Gastrocnemius medialis (tissue), 4 donors: ENCODE measurements at regions not wholly inside any gene's neighbourhood (a gene's known extent, or its start where the extent isn't known, plus 50 kb on each side); places are given as distances from the start of the nearest gene placed in this dataset.

Source experiments
- ATAC-seq, 2 donors: fragments of 150-250 bp; one replicate each; pipeline ENCODE4 v1.9.1; 2016
- DNase-seq, 2 donors: peaks; one replicate each; pipeline ENCODE4 v3.0.0-alpha.2; 2019
- H3K27ac ChIP-seq, 4 donors: fragments of 200-600 bp; sonication (generic); 1 replicate in 1 of 4; 2 replicates in 3 of 4; pipeline ENCODE4 v1.5.1; 2016 to 2018; ENCODE audit warnings: mild to moderate bottlenecking in 2 of 4, moderate library complexity in 1 of 4
- H3K27me3 ChIP-seq, 3 donors: fragments of 200-600 bp; sonication (generic) in 2 of 3; 1 replicate in 1 of 3; 2 replicates in 2 of 3; pipeline versions ENCODE4 v1.5.1 to v1.6.0; 2016 to 2019; ENCODE audit warnings: mild to moderate bottlenecking in 1 of 3, moderate library complexity in 1 of 3
- H3K36me3 ChIP-seq, 2 donors: fragments of 200-600 bp; sonication (generic) in 1 of 2; one replicate each; pipeline ENCODE4 v1.5.1; 2017 to 2018
- H3K4me1 ChIP-seq, 2 donors: fragments of 200-600 bp; sonication (generic) in 1 of 2; one replicate each; pipeline ENCODE4 v1.5.1; 2016 to 2017; ENCODE audit warnings: mild to moderate bottlenecking in 2 of 2
- H3K4me3 ChIP-seq, 4 donors: fragments of 200-600 bp; sonication (generic) in 3 of 4; 1 replicate in 1 of 4; 2 replicates in 3 of 4; pipeline ENCODE4 v1.5.1; 2016 to 2019; ENCODE audit warnings: mild to moderate bottlenecking in 2 of 4
- H3K9me3 ChIP-seq, 3 donors: fragments of 200-600 bp; sonication (generic) in 2 of 3; 1 replicate in 1 of 3; 2 replicates in 2 of 3; pipeline ENCODE4 v1.5.1; 2016 to 2019
- POLR2A ChIP-seq, 2 donors: fragments of 450-650 bp; IDR thresholded peaks; one replicate each; pipeline ENCODE4 v1.6.1; 2017; ENCODE audit warnings: antibody characterized with exemption in 2 of 2, mild to moderate bottlenecking in 2 of 2, moderate library complexity in 2 of 2
- in situ Hi-C, 4 donors: fragments of 200-750 bp; cut with MboI; loops; one replicate each; pipeline versions ENCODE4 v1.15.0 to v1.8.0; 2017; ENCODE audit warnings: low sequenced_read_pairs in 4 of 4
- intact Hi-C: fragments of 100-400 bp; cut with DNase I; formaldehyde crosslinking; loops from one replicate; pipeline ENCODE4 v1.15.1; 2023; ENCODE audit warnings: low total_unique reads
- TF ChIP-seq, protein P1 (sequence below), 5 experiments: fragments of 450-650 bp in 3 of 5; fragments of 200-600 bp in 2 of 5; sonication (generic) in 2 of 5; IDR thresholded peaks in 4 of 5; conservative IDR thresholded peaks in 1 of 5; 1 replicate in 4 of 5; 2 replicates in 1 of 5; pipeline ENCODE4 v1.5.1; 2016 to 2019; ENCODE audit warnings: antibody characterized with exemption in 5 of 5, mild to moderate bottlenecking in 3 of 5, moderate library complexity in 3 of 5

DNA sequence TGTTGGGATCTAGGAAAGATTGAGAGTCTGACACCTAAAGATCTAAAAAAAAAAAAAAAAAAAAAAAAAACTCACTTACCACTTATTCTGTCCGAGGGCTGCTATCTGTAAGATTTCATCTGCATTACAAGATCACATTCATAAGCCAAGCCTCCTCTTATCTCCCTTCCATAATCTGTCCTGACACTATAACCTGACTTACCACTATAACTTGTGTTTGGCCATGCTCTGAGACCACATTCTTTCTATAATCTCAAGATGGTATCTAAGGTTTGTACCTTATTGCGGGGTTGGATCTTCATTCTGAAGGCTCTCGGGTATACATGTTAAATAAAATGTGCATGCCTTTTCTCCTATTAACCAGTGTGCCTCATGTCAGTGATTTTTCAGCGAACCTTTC lies 144.4 kb downstream of the MAGEB17 start:
- Histone ChIP-seq H3K9me3 (no peaks in the 10 kb centered on the region), H3K4me1 (no peaks in the 10 kb centered on the region), H3K27ac (no peak overlapping the region), H3K36me3 (no peaks in the 10 kb centered on the region), H3K4me3 (no peak overlapping the region), H3K27me3 (no peaks in the 10 kb centered on the region)
- ATAC-seq (no peak), DNase-seq (no peak)
- no peak for TF ChIP-seq POLR2A (IDR thresholded peaks at IDR 0.05)
- TF ChIP-seq, protein P1, sequence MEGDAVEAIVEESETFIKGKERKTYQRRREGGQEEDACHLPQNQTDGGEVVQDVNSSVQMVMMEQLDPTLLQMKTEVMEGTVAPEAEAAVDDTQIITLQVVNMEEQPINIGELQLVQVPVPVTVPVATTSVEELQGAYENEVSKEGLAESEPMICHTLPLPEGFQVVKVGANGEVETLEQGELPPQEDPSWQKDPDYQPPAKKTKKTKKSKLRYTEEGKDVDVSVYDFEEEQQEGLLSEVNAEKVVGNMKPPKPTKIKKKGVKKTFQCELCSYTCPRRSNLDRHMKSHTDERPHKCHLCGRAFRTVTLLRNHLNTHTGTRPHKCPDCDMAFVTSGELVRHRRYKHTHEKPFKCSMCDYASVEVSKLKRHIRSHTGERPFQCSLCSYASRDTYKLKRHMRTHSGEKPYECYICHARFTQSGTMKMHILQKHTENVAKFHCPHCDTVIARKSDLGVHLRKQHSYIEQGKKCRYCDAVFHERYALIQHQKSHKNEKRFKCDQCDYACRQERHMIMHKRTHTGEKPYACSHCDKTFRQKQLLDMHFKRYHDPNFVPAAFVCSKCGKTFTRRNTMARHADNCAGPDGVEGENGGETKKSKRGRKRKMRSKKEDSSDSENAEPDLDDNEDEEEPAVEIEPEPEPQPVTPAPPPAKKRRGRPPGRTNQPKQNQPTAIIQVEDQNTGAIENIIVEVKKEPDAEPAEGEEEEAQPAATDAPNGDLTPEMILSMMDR (IDR thresholded peaks at IDR 0.05 in 4 of 5, conservative IDR thresholded peaks at IDR 0.05 in 1 of 5), result no peak
- intact Hi-C loops (no loop called here), in situ Hi-C loops (no loop called here)

DNA sequence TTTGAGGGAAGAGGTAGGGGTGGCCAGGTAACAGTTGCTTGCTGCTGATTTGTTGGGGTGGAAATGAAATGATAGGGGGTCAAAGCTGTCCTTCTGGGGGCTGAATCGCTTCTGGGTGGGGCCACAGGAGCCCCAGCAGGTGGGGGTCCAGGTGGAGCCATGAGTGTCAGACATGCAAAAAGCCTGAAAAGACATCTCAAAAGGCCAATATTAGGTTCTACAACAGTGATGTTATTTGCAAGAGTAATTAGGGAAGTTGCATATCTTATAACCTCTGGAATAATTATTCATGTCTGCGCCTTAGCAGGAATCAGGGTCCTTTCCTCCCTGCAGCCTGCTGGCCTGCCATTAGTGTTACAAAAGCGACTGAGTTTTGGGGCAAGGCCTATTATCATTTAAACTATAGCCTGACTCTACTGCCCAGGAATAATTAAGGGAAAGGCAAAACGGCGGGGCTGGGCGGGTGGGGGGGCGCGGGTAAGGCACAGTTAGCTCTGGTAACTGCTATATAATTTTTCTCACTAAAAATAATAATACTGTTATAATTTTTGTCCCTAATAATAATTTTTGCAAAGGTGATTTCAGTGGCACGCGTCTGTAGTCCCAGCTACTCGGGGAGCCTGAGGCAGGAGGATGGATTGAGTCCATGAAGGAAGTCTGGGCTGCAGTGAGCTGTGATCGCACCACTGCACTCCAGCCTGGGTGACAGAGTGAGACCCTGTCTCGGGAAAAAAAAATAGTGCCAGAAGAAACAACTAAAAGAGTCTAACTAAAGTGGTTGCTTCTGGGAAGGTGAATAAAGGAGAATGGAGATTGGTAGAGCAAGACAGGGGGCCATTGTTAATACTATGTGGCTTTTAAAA lies 145.7 kb downstream of the MAGEB17 start:
- DNase-seq, result no peak
- H3K36me3 ChIP-seq, result no peaks in the 10 kb centered on the region

DNA sequence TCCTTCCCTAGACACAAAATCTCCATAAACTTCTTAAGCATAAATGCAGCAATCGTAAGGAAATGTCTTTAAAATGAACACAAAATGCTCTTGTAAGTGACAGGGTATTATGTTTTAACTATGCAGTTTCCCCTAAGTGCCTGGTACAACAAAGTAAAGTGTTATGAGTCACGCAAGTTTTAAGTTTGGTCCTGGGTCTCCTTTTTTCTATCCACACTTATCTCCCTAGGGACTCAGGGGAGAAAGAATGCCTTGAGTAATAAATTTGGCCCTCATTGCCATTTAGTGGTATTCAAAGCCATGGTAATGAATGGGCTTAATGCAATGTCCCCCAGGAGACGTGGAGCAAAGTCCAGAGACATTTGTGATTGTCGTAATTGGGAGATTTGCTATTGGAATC lies 149.1 kb downstream of the MAGEB17 start:
- ATAC-seq (no peak), DNase-seq (no peak)
- intact Hi-C loops, result no loop called here
- in situ Hi-C loops, result no loop called here
- Histone ChIP-seq H3K27me3 (no peaks in the 10 kb centered on the region), H3K27ac (no peak overlapping the region), H3K36me3 (no peaks in the 10 kb centered on the region), H3K9me3 (no peaks in the 10 kb centered on the region), H3K4me1 (no peaks in the 10 kb centered on the region), H3K4me3 (no peak overlapping the region)
- TF ChIP-seq, protein P1 (IDR thresholded peaks at IDR 0.05 in 4 of 5, conservative IDR thresholded peaks at IDR 0.05 in 1 of 5), result no peak
- TF ChIP-seq POLR2A (IDR thresholded peaks at IDR 0.05), result no peak

More for the DNA sequence above, 145.7 kb downstream of the MAGEB17 start:
- Histone ChIP-seq H3K4me3 (no peak overlapping the region), H3K27ac (no peak overlapping the region), H3K4me1 (no peaks in the 10 kb centered on the region), H3K27me3 (no peaks in the 10 kb centered on the region), H3K9me3 (no peaks in the 10 kb centered on the region)
- in situ Hi-C loops, result no loop called here
- intact Hi-C loops, result no loop called here
- TF ChIP-seq POLR2A (IDR thresholded peaks at IDR 0.05), result no peak
- TF ChIP-seq, protein P1 (IDR thresholded peaks at IDR 0.05 in 4 of 5, conservative IDR thresholded peaks at IDR 0.05 in 1 of 5), result no peak
- no peak for ATAC-seq

DNA sequence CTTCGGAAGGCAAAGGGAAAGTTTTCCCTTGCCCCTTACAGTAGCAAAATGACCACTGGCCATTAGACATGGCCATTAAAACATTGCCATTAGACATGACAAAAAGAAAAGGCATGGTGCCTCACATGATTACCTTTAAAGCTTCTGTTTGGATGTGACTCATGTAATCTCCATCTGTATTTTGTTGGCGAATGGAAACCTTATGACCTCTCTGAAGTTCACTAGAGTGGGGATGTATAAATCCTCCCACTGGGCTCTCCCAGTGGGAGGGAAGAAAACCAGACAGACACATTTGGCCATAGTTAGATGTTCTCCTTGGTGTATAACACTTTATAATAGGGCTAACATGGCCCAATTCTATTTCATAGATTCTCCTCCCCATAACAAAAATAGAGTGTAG lies 152.6 kb downstream of the MAGEB17 start:
- Histone ChIP-seq H3K4me1 (no peaks in the 10 kb centered on the region), H3K27me3 (no peaks in the 10 kb centered on the region), H3K36me3 (no peaks in the 10 kb centered on the region), H3K4me3 (no peak overlapping the region), H3K9me3 (no peaks in the 10 kb centered on the region), H3K27ac (no peak overlapping the region)
- DNase-seq (no peak), ATAC-seq (no peak)
- no peak for TF ChIP-seq POLR2A (IDR thresholded peaks at IDR 0.05)
- TF ChIP-seq, protein P1 (IDR thresholded peaks at IDR 0.05 in 4 of 5, conservative IDR thresholded peaks at IDR 0.05 in 1 of 5), result no peak
- intact Hi-C loops (no loop called here), in situ Hi-C loops (no loop called here)
